ENCODE measurements at regions not wholly inside any gene's neighbourhood (a gene's known extent, or its start where the extent isn't known, plus 50 kb on each side); places are given as distances from the start of the nearest gene placed in this dataset.

- Histone ChIP-seq H3K9me3 (ENCODE audit: control insufficient read depth in 4 of 4, insufficient read depth in 3 of 4, low read length in 3 of 4) (peaks cover 0 to 1% (median 0%) of the 10 kb centered on the region in 4 donors), H3K27me3 (ENCODE audit: control insufficient read depth in 3 of 3, insufficient read depth in 3 of 3, low read length in 2 of 3) (peaks cover 0 to 4% (median 0%) of the 10 kb centered on the region in 3 donors), H3K36me3 (ENCODE audit: control insufficient read depth in 4 of 4, insufficient read depth in 4 of 4, low read length in 4 of 4) (no peaks in the 10 kb centered on the region), H3K4me1 (ENCODE audit: control insufficient read depth in 5 of 5, insufficient read depth in 5 of 5, low read length in 5 of 5) (peaks cover 0 to 4% (median 0%) of the 10 kb centered on the region in 5 donors), H3K9ac (ENCODE audit: insufficient read depth in 1 of 2, low read length in 2 of 2) (no peak overlapping the region), H3K27ac (ENCODE audit: low read depth in 1 of 2, low read length in 1 of 2) (no peak overlapping the region), H3K4me3 (no peak overlapping the region)
- DNase-seq (no peak), ATAC-seq (ENCODE audit: insufficient read depth, low FRiP score) (no peak)
- WGBS, 2 donors, result 80 to 90% methylated on average over 9 of the region's 9 CpGs
- no peak for TF ChIP-seq CTCF (IDR thresholded peaks at IDR 0.05; ENCODE audit: control extremely low read depth, extremely low read depth)
Observed at GRCh38 chr10:130510755-130511154, 374.6 kb downstream of the GLRX3 start.

GRCh38 chr10:130511766-130512165 lies 375.6 kb downstream of the GLRX3 start:
- ATAC-seq (ENCODE audit: insufficient read depth, low FRiP score) (no peak), DNase-seq (peak in 1 of 3 donors; percentile 19)
- TF ChIP-seq CTCF (IDR thresholded peaks at IDR 0.05; ENCODE audit: control extremely low read depth, extremely low read depth), result no peak
- peaks cover 0 to 1% (median 0%) of the 10 kb centered on the region in 4 donors for H3K9me3 ChIP-seq (ENCODE audit: control insufficient read depth in 4 of 4, insufficient read depth in 3 of 4, low read length in 3 of 4)
- no peaks in the 10 kb centered on the region for H3K36me3 ChIP-seq (ENCODE audit: control insufficient read depth in 4 of 4, insufficient read depth in 4 of 4, low read length in 4 of 4)
- H3K27me3 ChIP-seq (ENCODE audit: control insufficient read depth in 3 of 3, insufficient read depth in 3 of 3, low read length in 2 of 3), result peaks cover 0 to 2% (median 0%) of the 10 kb centered on the region in 3 donors
- no peak overlapping the region for H3K4me3 ChIP-seq
- WGBS, 2 donors, result 66 to 82% methylated on average over 10 of the region's 10 CpGs
- H3K4me1 ChIP-seq (ENCODE audit: control insufficient read depth in 5 of 5, insufficient read depth in 5 of 5, low read length in 5 of 5), result peaks cover 0 to 4% (median 0%) of the 10 kb centered on the region in 5 donors
- H3K27ac ChIP-seq (ENCODE audit: low read depth in 1 of 2, low read length in 1 of 2), result no peak overlapping the region
- H3K9ac ChIP-seq (ENCODE audit: insufficient read depth in 1 of 2, low read length in 2 of 2), result no peak overlapping the region

DNA sequence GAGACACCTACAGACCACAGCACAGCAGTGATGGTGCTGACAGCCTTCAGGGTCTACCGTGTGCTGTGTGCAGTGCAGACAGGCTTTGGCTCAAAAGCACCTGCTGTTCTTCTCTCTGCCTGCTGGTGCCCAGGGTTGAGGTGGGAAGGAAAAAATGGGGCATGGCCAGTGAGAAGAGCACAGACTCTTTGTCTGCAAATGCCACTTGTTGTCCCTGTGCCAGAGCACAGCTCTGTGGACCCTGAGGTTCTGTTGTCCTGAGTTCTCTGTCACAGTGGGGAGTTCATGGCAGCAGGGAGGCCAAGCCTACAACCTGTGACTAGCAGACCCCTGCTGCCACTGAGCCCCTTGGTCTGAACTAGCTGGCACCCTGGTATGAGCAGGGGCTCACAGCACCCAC lies 376.7 kb downstream of the GLRX3 start:
- H3K36me3 ChIP-seq (ENCODE audit: control insufficient read depth in 4 of 4, insufficient read depth in 4 of 4, low read length in 4 of 4), result no peaks in the 10 kb centered on the region
- peaks cover 0 to 2% (median 0%) of the 10 kb centered on the region in 3 donors for H3K27me3 ChIP-seq (ENCODE audit: control insufficient read depth in 3 of 3, insufficient read depth in 3 of 3, low read length in 2 of 3)
- H3K4me1 ChIP-seq (ENCODE audit: control insufficient read depth in 5 of 5, insufficient read depth in 5 of 5, low read length in 5 of 5), result peaks cover 0 to 4% (median 0%) of the 10 kb centered on the region in 5 donors
- no peak for TF ChIP-seq CTCF (IDR thresholded peaks at IDR 0.05; ENCODE audit: control extremely low read depth, extremely low read depth)
- WGBS, 2 donors, result 76 to 78% methylated on average over 1 of the region's 1 CpG
- no peak overlapping the region for H3K4me3 ChIP-seq
- H3K9me3 ChIP-seq (ENCODE audit: control insufficient read depth in 4 of 4, insufficient read depth in 3 of 4, low read length in 3 of 4), result peaks cover 0 to 1% (median 0%) of the 10 kb centered on the region in 4 donors
- ATAC-seq (ENCODE audit: insufficient read depth, low FRiP score) (no peak), DNase-seq (no peak)
- no peak overlapping the region for H3K27ac ChIP-seq (ENCODE audit: low read depth in 1 of 2, low read length in 1 of 2)
- no peak overlapping the region for H3K9ac ChIP-seq (ENCODE audit: insufficient read depth in 1 of 2, low read length in 2 of 2)
